Prostate gland (tissue), 2 donors: ENCODE measurements at regions not wholly inside any gene's neighbourhood (a gene's known extent, or its start where the extent isn't known, plus 50 kb on each side); places are given as distances from the start of the nearest gene placed in this dataset.

ENCODE experiments used
- POLR2A ChIP-seq: fragments of 450-650 bp; IDR thresholded peaks from one replicate; pipeline ENCODE4 v1.6.1; 2016; ENCODE audit warnings: antibody characterized with exemption, mild to moderate bottlenecking
- POLR2AphosphoS5 ChIP-seq: sonication (generic); formaldehyde crosslinking; IDR thresholded peaks from one replicate; pipeline ENCODE4 v1.6.1; 2017; ENCODE audit warnings: antibody characterized with exemption
- TF ChIP-seq, protein P1 (sequence below), 4 experiments: fragments of 200-600 bp in 2 of 4; fragments of 450-650 bp in 2 of 4; sonication (generic) in 2 of 4; IDR thresholded peaks; 1 replicate in 3 of 4; 2 replicates in 1 of 4; pipeline ENCODE4 v1.5.1; 2016 to 2019; ENCODE audit warnings: antibody characterized with exemption in 4 of 4, mild to moderate bottlenecking in 2 of 4, moderate library complexity in 2 of 4

- TF ChIP-seq POLR2A (no peak), POLR2AphosphoS5 (no peak)
- TF ChIP-seq, protein P1, sequence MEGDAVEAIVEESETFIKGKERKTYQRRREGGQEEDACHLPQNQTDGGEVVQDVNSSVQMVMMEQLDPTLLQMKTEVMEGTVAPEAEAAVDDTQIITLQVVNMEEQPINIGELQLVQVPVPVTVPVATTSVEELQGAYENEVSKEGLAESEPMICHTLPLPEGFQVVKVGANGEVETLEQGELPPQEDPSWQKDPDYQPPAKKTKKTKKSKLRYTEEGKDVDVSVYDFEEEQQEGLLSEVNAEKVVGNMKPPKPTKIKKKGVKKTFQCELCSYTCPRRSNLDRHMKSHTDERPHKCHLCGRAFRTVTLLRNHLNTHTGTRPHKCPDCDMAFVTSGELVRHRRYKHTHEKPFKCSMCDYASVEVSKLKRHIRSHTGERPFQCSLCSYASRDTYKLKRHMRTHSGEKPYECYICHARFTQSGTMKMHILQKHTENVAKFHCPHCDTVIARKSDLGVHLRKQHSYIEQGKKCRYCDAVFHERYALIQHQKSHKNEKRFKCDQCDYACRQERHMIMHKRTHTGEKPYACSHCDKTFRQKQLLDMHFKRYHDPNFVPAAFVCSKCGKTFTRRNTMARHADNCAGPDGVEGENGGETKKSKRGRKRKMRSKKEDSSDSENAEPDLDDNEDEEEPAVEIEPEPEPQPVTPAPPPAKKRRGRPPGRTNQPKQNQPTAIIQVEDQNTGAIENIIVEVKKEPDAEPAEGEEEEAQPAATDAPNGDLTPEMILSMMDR (IDR thresholded peaks at IDR 0.05) = no peak
These were observed 321.4 kb downstream of the MSX2 start for GRCh38 chr5:175045820-175046219.
